GM23338 (cell line): ENCODE measurements at regions not wholly inside any gene's neighbourhood (a gene's known extent, or its start where the extent isn't known, plus 50 kb on each side); places are given as distances from the start of the nearest gene placed in this dataset.

ENCODE experiments used
- ATAC-seq: fragments of 200-7000 bp; cut with Tn5 transposase; 3 replicates; pipeline ENCODE4 v1.9.1; 2020
- DNase-seq: peaks from one replicate; pipeline ENCODE4 v3.0.0-alpha.2; 2015; ENCODE audit warnings: low spot score
- H2AFZ ChIP-seq: fragments of 200-600 bp; sonication (generic); 2 replicates; pipeline ENCODE4 v1.8.0; 2016; ENCODE audit warnings: antibody characterized with exemption, mild to moderate bottlenecking, moderate library complexity
- H3F3A ChIP-seq: fragments of 200-600 bp; sonication (generic); replicated peaks from 2 replicates; pipeline ENCODE4 v1.8.0; 2017; ENCODE audit warnings: antibody characterized with exemption, mixed run types, low read depth
- H3K27ac ChIP-seq: fragments of 200-600 bp; sonication (generic); 2 replicates; pipeline ENCODE4 v1.6.1; 2016; ENCODE audit warnings: low read depth
- H3K27me3 ChIP-seq: fragments of 200-600 bp; sonication (generic); 2 replicates; pipeline ENCODE4 v1.8.0; 2016; ENCODE audit warnings: mild to moderate bottlenecking, mixed run types, moderate library complexity; ENCODE audit not compliant: insufficient read depth
- H3K36me3 ChIP-seq: fragments of 200-600 bp; sonication (generic); 2 replicates; pipeline ENCODE4 v1.8.0; 2016; ENCODE audit warnings: mild to moderate bottlenecking; ENCODE audit not compliant: insufficient read depth
- H3K4me1 ChIP-seq: fragments of 200-600 bp; sonication (generic); 2 replicates; pipeline ENCODE4 v1.8.0; 2016; ENCODE audit warnings: mild to moderate bottlenecking, moderate library complexity; ENCODE audit not compliant: insufficient read depth
- H3K4me2 ChIP-seq: fragments of 200-600 bp; sonication (generic); 2 replicates; pipeline ENCODE4 v1.7.1; 2017; ENCODE audit warnings: mixed run types
- H3K4me3 ChIP-seq: fragments of 200-600 bp; sonication (generic); 2 replicates; pipeline ENCODE4 v1.6.1; 2016; ENCODE audit warnings: mixed run types
- H3K79me2 ChIP-seq: fragments of 200-600 bp; sonication (generic); replicated peaks from 2 replicates; pipeline ENCODE4 v1.8.0; 2017; ENCODE audit warnings: mild to moderate bottlenecking; ENCODE audit not compliant: insufficient read depth
- H3K9me2 ChIP-seq: fragments of 200-600 bp; sonication (generic); 2 replicates; pipeline ENCODE4 v1.8.0; 2017; ENCODE audit not compliant: insufficient read depth
- H4K20me1 ChIP-seq: fragments of 200-600 bp; sonication (generic); replicated peaks from 2 replicates; pipeline ENCODE4 v1.8.0; 2017; ENCODE audit warnings: mild to moderate bottlenecking; ENCODE audit not compliant: insufficient read depth
- H3K27ac Mint-ChIP-seq: 2 replicates; pipeline ENCODE4 v1.8.0; 2020; ENCODE audit warnings: inconsistent platforms, mild to moderate bottlenecking, moderate library complexity, mixed read lengths
- H3K27me3 Mint-ChIP-seq: 3 replicates; pipeline ENCODE4 v1.8.0; 2022; ENCODE audit warnings: low read depth, mild to moderate bottlenecking, moderate library complexity, mixed read lengths, inconsistent platforms; ENCODE audit not compliant: insufficient read depth, poor library complexity
- H3K36me3 Mint-ChIP-seq: 3 replicates; pipeline ENCODE4 v1.8.0; 2021; ENCODE audit warnings: low read depth, mild to moderate bottlenecking, inconsistent platforms, moderate library complexity, mixed read lengths
- H3K4me1 Mint-ChIP-seq: 3 replicates; pipeline ENCODE4 v1.8.0; 2020; ENCODE audit warnings: mild to moderate bottlenecking, inconsistent platforms, mixed read lengths
- H3K4me3 Mint-ChIP-seq: 3 replicates; pipeline ENCODE4 v1.8.0; 2021; ENCODE audit warnings: moderate library complexity, mild to moderate bottlenecking, inconsistent platforms, mixed read lengths
- H3K9me3 Mint-ChIP-seq: 3 replicates; pipeline ENCODE4 v1.8.0; 2020; ENCODE audit warnings: moderate library complexity, mild to moderate bottlenecking, inconsistent platforms, mixed read lengths
- ETS1 ChIP-seq: IDR thresholded peaks from 2 replicates; pipeline ENCODE4 v1.6.1; 2016; ENCODE audit warnings: antibody characterized with exemption
- REST ChIP-seq: IDR thresholded peaks from one replicate; pipeline ENCODE4 v1.6.1; 2018; ENCODE audit warnings: antibody characterized with exemption; ENCODE audit not compliant: unreplicated experiment
- STAT1 ChIP-seq: IDR thresholded peaks from one replicate; pipeline ENCODE4 v1.6.1; 2016; ENCODE audit warnings: antibody characterized with exemption; ENCODE audit not compliant: unreplicated experiment
- ZNF331 ChIP-seq: fragments of 250-450 bp; sonication (Bioruptor Pico); IDR thresholded peaks from 2 replicates; pipeline ENCODE4 v1.5.0; 2020; ENCODE audit warnings: low read depth, mild to moderate bottlenecking, moderate library complexity
- ZNF462 ChIP-seq: fragments of 250-450 bp; sonication (Bioruptor Pico); IDR thresholded peaks from 2 replicates; pipeline ENCODE4 v1.5.0; 2020; ENCODE audit warnings: mild to moderate bottlenecking, moderate library complexity

- TF ChIP-seq ZNF462 (CRISPR knock-in tag) = no peak
- no peak for TF ChIP-seq ETS1
Observed at GRCh38 chr18:53991805-53992204, 232.7 kb downstream of the MBD2 start (continued).

GRCh38 chr18:53991202-53991601 is 233.3 kb downstream of the MBD2 start:
- Mint-ChIP-seq H3K27me3 (no peaks in the 10 kb centered on the region), H3K9me3 (no peaks in the 10 kb centered on the region), H3K4me3 (no peak overlapping the region), H3K36me3 (no peaks in the 10 kb centered on the region), H3K4me1 (no peaks in the 10 kb centered on the region), H3K27ac (no peak overlapping the region)
- H4K20me1 ChIP-seq = no peaks in the 10 kb centered on the region
- no peaks in the 10 kb centered on the region for H3K36me3 ChIP-seq
- DNase-seq (no peak), ATAC-seq (no peak)
- H3K4me3 ChIP-seq = no peak overlapping the region
- H3K27me3 ChIP-seq = no peaks in the 10 kb centered on the region
- H3K4me2 ChIP-seq = no peak overlapping the region
- no peaks in the 10 kb centered on the region for H3F3A ChIP-seq
- no peaks in the 10 kb centered on the region for H3K4me1 ChIP-seq
- no peak overlapping the region for H3K27ac ChIP-seq
- H3K79me2 ChIP-seq = no peaks in the 10 kb centered on the region
- H3K9me2 ChIP-seq = no peaks in the 10 kb centered on the region
- H2AFZ ChIP-seq = peak overlapping the region; percentile 47; the same call in 1 of the 2 replicates
- TF ChIP-seq STAT1 (no peak), ZNF462 (CRISPR knock-in tag) (no peak), ZNF331 (CRISPR knock-in tag) (no peak), REST (no peak)
